ENCODE measurements at regions not wholly inside any gene's neighbourhood (a gene's known extent, or its start where the extent isn't known, plus 50 kb on each side); places are given as distances from the start of the nearest gene placed in this dataset.

DNA sequence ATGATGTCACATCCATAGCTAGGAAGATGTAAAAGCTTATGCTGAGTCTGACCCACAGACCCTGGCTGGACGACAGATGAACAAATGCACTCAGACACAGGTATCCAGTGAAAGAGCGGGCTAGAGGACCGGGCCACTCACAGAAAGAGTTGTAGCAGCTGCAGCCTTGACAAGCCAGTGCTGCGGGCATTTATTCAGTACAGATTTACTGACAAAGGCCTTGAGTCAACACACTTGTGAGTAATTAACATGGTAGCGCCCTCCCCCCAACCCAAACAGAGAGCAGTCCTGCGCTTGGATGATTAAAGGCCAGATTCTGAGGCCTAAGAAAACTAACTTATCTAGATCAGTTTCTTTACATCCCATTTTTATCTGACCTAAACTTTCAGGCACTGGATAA, 244.6 kb downstream of the SPANXN4 start:
- TF ChIP-seq CTCF (IDR thresholded peaks at IDR 0.05) (no peak), POLR2A (IDR thresholded peaks at IDR 0.05) (no peak)

Data from thyroid gland (tissue), 4 donors.